Cardiac muscle cell (in vitro differentiated cells and primary cell): ENCODE measurements at regions not wholly inside any gene's neighbourhood (a gene's known extent, or its start where the extent isn't known, plus 50 kb on each side); places are given as distances from the start of the nearest gene placed in this dataset.
"Not testable (repeated sequence)": the region's sequence is repeated elsewhere in the genome, so short reads cannot be mapped to it uniquely, and the experiment has no call there.

Experiments used
- DNase-seq, 2 donors: peaks; one replicate each; pipeline versions ENCODE4 v3.0.0 to v3.0.0-alpha.2; 2010 to 2017; ENCODE audit warnings: low read depth in 1 of 2, low spot score in 1 of 2
- H3K27ac ChIP-seq: fragments of 200-600 bp; sonication (generic); 2 replicates; pipeline ENCODE4 v1.5.1; 2016
- H3K27me3 ChIP-seq: fragments of 200-600 bp; sonication (generic); 2 replicates; pipeline ENCODE4 v1.6.0; 2016; ENCODE audit warnings: control low read depth
- H3K36me3 ChIP-seq: fragments of 200-600 bp; sonication (generic); 2 replicates; pipeline ENCODE4 v1.5.1; 2016; ENCODE audit warnings: control low read depth
- H3K4me1 ChIP-seq: fragments of 200-600 bp; sonication (generic); 2 replicates; pipeline ENCODE4 v1.8.1; 2017; ENCODE audit warnings: low read depth, mild to moderate bottlenecking, mixed run types
- H3K4me3 ChIP-seq: fragments of 200-600 bp; sonication (generic); 2 replicates; pipeline ENCODE4 v1.5.1; 2016; ENCODE audit warnings: mild to moderate bottlenecking
- H3K9me3 ChIP-seq: fragments of 200-600 bp; sonication (generic); 2 replicates; pipeline ENCODE4 v1.5.1; 2017; ENCODE audit warnings: low read depth, mild to moderate bottlenecking, control low read depth
- CTCF ChIP-seq: IDR thresholded peaks from 2 replicates; pipeline ENCODE4 v1.5.1; 2012; ENCODE audit warnings: low read depth, mild to moderate bottlenecking, low read length

DNA sequence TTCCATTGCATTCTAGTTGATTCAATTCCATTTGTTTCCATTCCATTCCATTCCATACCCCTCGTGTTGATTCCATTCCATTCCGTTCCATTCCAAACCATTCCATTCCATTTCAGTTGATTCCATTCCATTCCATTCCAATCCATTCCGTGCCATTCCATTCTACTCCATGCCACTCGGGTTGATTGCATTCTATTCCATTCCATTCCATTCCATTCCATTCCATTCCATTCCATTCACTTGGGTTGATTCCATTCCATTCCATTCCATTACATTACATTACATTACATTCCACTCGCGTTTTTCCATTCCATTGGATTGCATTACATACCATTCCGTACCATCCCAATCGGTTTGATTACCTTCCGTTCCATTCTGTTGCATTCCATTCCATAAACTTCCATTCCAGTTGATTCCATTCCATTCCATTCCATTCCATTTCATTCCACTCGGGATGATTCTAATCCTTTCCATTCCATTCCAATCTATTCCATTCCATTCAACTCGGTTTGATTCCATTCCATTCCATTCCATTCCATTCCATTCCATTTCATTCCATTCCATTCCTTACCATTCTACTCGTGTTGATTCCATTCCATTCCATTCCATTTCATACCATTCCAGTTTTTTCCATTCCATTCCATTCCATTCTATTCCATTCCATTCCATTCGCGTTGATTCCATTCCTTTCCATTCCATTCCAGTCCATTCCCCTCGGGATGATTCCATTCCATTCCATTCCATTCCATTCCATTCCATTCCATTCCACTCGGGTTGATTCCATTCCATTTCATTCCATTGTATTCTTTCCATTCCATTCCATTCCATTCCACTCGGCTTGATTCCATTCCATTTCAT is 1140.4 kb downstream of the RPIA start:
- Histone ChIP-seq H3K4me1 (no peaks in the 10 kb centered on the region), H3K9me3 (peaks cover 50% of the 10 kb centered on the region), H3K4me3 (no peak overlapping the region), H3K36me3 (no peaks in the 10 kb centered on the region), H3K27ac (no peak overlapping the region), H3K27me3 (no peaks in the 10 kb centered on the region)
- no peak for TF ChIP-seq CTCF
- no peak for DNase-seq

GRCh38 chr2:89833116-89833779 is 1141.8 kb downstream of the RPIA start:
- TF ChIP-seq CTCF = no peak
- no peaks in the 10 kb centered on the region for H3K36me3 ChIP-seq
- DNase-seq = no peak
- H3K27me3 ChIP-seq = no peaks in the 10 kb centered on the region
- no peak overlapping the region for H3K27ac ChIP-seq
- no peak overlapping the region for H3K4me3 ChIP-seq
- H3K4me1 ChIP-seq = no peaks in the 10 kb centered on the region
- H3K9me3 ChIP-seq = peaks cover 52% of the 10 kb centered on the region

DNA sequence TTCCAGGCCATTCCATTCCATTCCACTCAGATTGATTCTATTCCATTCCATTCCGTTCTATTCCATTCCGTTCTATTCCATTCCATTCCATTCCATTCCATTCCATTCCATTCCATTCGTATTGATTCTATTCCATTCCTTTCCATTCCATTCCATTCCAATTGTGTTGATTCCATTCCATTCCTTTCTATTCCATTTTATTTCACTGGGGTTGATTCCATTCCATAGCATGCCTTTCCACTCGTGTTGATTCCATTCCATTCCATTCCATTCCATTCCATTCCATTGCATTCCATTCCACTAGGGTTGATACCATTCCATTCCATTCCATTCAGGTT is 1142.3 kb downstream of the RPIA start:
- no peak for TF ChIP-seq CTCF
- Histone ChIP-seq H3K4me1 (no peaks in the 10 kb centered on the region), H3K36me3 (no peaks in the 10 kb centered on the region), H3K9me3 (peaks cover 57% of the 10 kb centered on the region), H3K27ac (no peak overlapping the region), H3K4me3 (no peak overlapping the region), H3K27me3 (no peaks in the 10 kb centered on the region)
- no peak for DNase-seq

GRCh38 chr2:89834306-89834705 is 1142.8 kb downstream of the RPIA start:
- no peaks in the 10 kb centered on the region for H3K4me1 ChIP-seq
- TF ChIP-seq CTCF = no peak
- no peak overlapping the region for H3K4me3 ChIP-seq
- peaks cover 57% of the 10 kb centered on the region for H3K9me3 ChIP-seq
- no peak for DNase-seq
- H3K36me3 ChIP-seq = no peaks in the 10 kb centered on the region
- H3K27me3 ChIP-seq = no peaks in the 10 kb centered on the region
- H3K27ac ChIP-seq = no peak overlapping the region

- H3K4me3 ChIP-seq, H3K36me3 ChIP-seq, H3K27me3 ChIP-seq, H3K27ac ChIP-seq, H3K4me1 ChIP-seq: not testable (repeated sequence)
- peak in 1 of 2 donors; percentile 5 for DNase-seq
- peaks cover 41% of the 10 kb centered on the region for H3K9me3 ChIP-seq
Observed at GRCh38 chr2:89836326-89836725, 1144.9 kb downstream of the RPIA start.

GRCh38 chr2:89837962-89838625 is 1146.6 kb downstream of the RPIA start:
- no peak for TF ChIP-seq CTCF
- peaks cover 38% of the 10 kb centered on the region for H3K9me3 ChIP-seq

GRCh38 chr2:89840175-89840574 is 1148.7 kb downstream of the RPIA start:
- not testable (repeated sequence) for DNase-seq, H3K4me3 ChIP-seq, H3K27me3 ChIP-seq, H3K27ac ChIP-seq, H3K36me3 ChIP-seq, H3K4me1 ChIP-seq
- H3K9me3 ChIP-seq = peaks cover 38% of the 10 kb centered on the region

More at GRCh38 chr2:89837962-89838625, 1146.6 kb downstream of the RPIA start:
- H3K4me3 ChIP-seq = no peak overlapping the region
- no peaks in the 10 kb centered on the region for H3K4me1 ChIP-seq
- no peaks in the 10 kb centered on the region for H3K36me3 ChIP-seq
- no peak for DNase-seq
- no peaks in the 10 kb centered on the region for H3K27me3 ChIP-seq
- H3K27ac ChIP-seq = no peak overlapping the region

GRCh38 chr2:89840781-89841475 is 1149.5 kb downstream of the RPIA start:
- not testable (repeated sequence) for DNase-seq, H3K27ac ChIP-seq, H3K4me3 ChIP-seq, H3K36me3 ChIP-seq, H3K27me3 ChIP-seq, H3K4me1 ChIP-seq
- H3K9me3 ChIP-seq = peaks cover 39% of the 10 kb centered on the region
